Astrocyte (in vitro differentiated cells and primary cell): ENCODE measurements at regions not wholly inside any gene's neighbourhood (a gene's known extent, or its start where the extent isn't known, plus 50 kb on each side); places are given as distances from the start of the nearest gene placed in this dataset.

Experiments
- EZH2 ChIP-seq: IDR thresholded peaks from 2 replicates; pipeline ENCODE4 v1.6.1; 2012; ENCODE audit warnings: mild to moderate bottlenecking, low read length, inconsistent platforms; ENCODE audit not compliant: insufficient read depth
- TF ChIP-seq, protein P1 (sequence below): IDR thresholded peaks from 2 replicates; pipeline ENCODE4 v1.5.1; 2011; ENCODE audit warnings: low read depth, mild to moderate bottlenecking, inconsistent platforms, low read length, moderate library complexity; ENCODE audit not compliant: insufficient read depth

DNA sequence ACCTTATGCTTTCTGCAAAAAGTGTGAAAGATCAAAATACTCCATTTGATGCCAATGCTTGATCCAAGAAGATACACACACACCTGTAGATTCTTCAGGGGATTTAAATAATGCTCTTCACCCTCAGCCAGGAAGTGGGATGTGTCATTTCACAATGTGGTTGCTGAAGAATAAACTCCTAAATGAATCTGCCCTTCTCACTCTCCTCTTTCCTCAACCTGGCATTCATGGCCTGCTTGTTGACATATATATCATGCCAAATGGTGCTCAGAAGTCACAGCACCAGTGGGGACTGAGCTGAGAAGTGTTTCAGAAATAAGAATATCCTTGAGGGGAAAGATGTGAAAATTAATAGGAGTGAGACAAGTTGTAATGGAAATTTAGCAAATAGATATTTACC is 146.6 kb upstream of the ARHGEF26 start:
- TF ChIP-seq, protein P1, sequence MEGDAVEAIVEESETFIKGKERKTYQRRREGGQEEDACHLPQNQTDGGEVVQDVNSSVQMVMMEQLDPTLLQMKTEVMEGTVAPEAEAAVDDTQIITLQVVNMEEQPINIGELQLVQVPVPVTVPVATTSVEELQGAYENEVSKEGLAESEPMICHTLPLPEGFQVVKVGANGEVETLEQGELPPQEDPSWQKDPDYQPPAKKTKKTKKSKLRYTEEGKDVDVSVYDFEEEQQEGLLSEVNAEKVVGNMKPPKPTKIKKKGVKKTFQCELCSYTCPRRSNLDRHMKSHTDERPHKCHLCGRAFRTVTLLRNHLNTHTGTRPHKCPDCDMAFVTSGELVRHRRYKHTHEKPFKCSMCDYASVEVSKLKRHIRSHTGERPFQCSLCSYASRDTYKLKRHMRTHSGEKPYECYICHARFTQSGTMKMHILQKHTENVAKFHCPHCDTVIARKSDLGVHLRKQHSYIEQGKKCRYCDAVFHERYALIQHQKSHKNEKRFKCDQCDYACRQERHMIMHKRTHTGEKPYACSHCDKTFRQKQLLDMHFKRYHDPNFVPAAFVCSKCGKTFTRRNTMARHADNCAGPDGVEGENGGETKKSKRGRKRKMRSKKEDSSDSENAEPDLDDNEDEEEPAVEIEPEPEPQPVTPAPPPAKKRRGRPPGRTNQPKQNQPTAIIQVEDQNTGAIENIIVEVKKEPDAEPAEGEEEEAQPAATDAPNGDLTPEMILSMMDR, result no peak
- no peak for TF ChIP-seq EZH2
